ENCODE measurements at regions not wholly inside any gene's neighbourhood (a gene's known extent, or its start where the extent isn't known, plus 50 kb on each side); places are given as distances from the start of the nearest gene placed in this dataset.

- TF ChIP-seq CTCF (conservative IDR thresholded peaks at IDR 0.05; ENCODE audit: low read depth in 2 of 2) (no peak), EZH2phosphoT487 (IDR thresholded peaks at IDR 0.05; ENCODE audit: unreplicated experiment) (no peak), EZH2 (IDR thresholded peaks at IDR 0.05; ENCODE audit: low read depth, unreplicated experiment) (no peak), POLR2AphosphoS5 (IDR thresholded peaks at IDR 0.05; ENCODE audit: low read depth) (no peak), ZNF462 (CRISPR knock-in tag; IDR thresholded peaks at IDR 0.05) (no peak)
Observed at GRCh38 chr4:20348411-20348810, 96.7 kb downstream of the SLIT2 start.

All from GM23338 (cell line).